K562 (cell line): ENCODE measurements at regions not wholly inside any gene's neighbourhood (a gene's known extent, or its start where the extent isn't known, plus 50 kb on each side); places are given as distances from the start of the nearest gene placed in this dataset.

Experiments used
- ATAC-seq: fragments of 200-7000 bp; cut with Tn5 transposase; 3 replicates; pipeline ENCODE4 v1.9.1; 2020; ENCODE audit warnings: moderate library complexity
- BruUV-seq: library from RNA; stranded (reverse); fragments of 400-500 nt; replicated peaks from 2 replicates; lab custom pipeline; 2021; lab: Mats Ljungman, UMichigan
- CTCF ChIA-PET: fragments of 300-600 bp; formaldehyde crosslinking; extraction: SDS; loops from one replicate; lab custom pipeline; 2021; ENCODE audit warnings: low intra/inter-chr PET ratio; lab: Yijun Ruan, JAX
- POLR2A ChIA-PET: fragments of 300-600, 350-650 bp; sonication (Branson Sonifier 250); formaldehyde crosslinking; extraction: SDS; loops from one replicate; lab custom pipeline; 2021; ENCODE audit warnings: antibody characterized with exemption, inconsistent platforms; lab: Yijun Ruan, JAX
- DNase-seq, 4 experiments: peaks; one replicate each; pipeline versions ENCODE4 v3.0.0 to v3.0.0-alpha.2; 2011 to 2018; ENCODE audit warnings: low spot score in 3 of 4, mixed read lengths in 3 of 4; ENCODE audit errors: extremely low read depth in 1 of 4
- FAIRE-seq: peaks from 2 replicates; lab custom pipeline; 2011; peaks lifted over from hg19 to GRCh38; lab: Jason Lieb, UNC
- H2AFZ ChIP-seq: 2 replicates; pipeline ENCODE4 v1.6.0; 2011; ENCODE audit warnings: low read depth, low read length, control low read depth, inconsistent platforms
- H3K27ac ChIP-seq: fragments of 200-600 bp; 3 replicates; pipeline ENCODE4 v1.8.0; 2011; ENCODE audit warnings: low read depth, mild to moderate bottlenecking, control low read depth, inconsistent platforms, low read length, moderate library complexity, mixed read lengths; ENCODE audit errors: extremely low read depth
- H3K27me3 ChIP-seq, 2 experiments: fragments of 300-600 bp in 1 of 2; 2 replicates in 1 of 2; 3 replicates in 1 of 2; pipeline versions ENCODE4 v1.6.0 to v1.8.0; 2011; ENCODE audit warnings: inconsistent platforms in 2 of 2, low read length in 2 of 2, mild to moderate bottlenecking in 1 of 2, mixed read lengths in 1 of 2, moderate library complexity in 1 of 2; ENCODE audit not compliant: control insufficient read depth in 2 of 2, insufficient read depth in 2 of 2
- H3K36me3 ChIP-seq: fragments of 300-600 bp; 3 replicates; pipeline ENCODE4 v1.8.0; 2011; ENCODE audit warnings: mild to moderate bottlenecking, low read length, inconsistent platforms; ENCODE audit not compliant: control insufficient read depth, insufficient read depth
- H3K4me1 ChIP-seq, 2 experiments: fragments of 200-600 bp in 1 of 2; replicated peaks in 1 of 2; 2 replicates in 1 of 2; 3 replicates in 1 of 2; pipeline versions ENCODE4 v1.5.1 to v1.8.0; 2011; ENCODE audit warnings: inconsistent platforms in 2 of 2, low read length in 2 of 2, mild to moderate bottlenecking in 1 of 2, mixed read lengths in 1 of 2, moderate library complexity in 1 of 2; ENCODE audit not compliant: control insufficient read depth in 2 of 2, insufficient read depth in 2 of 2
- H3K4me2 ChIP-seq: 2 replicates; pipeline ENCODE4 v1.6.1; 2011; ENCODE audit warnings: low read length, control low read depth, inconsistent platforms, mixed read lengths; ENCODE audit not compliant: insufficient read depth
- H3K4me3 ChIP-seq: fragments of 200-600 bp; sonication (generic), shearing (Covaris generic); 2 replicates; pipeline ENCODE4 v1.5.1; 2016; ENCODE audit warnings: control low read depth, inconsistent platforms
- H3K79me2 ChIP-seq: fragments of 200-600 bp; 3 replicates; pipeline ENCODE4 v1.8.0; 2011; ENCODE audit warnings: low read length, inconsistent platforms; ENCODE audit not compliant: control insufficient read depth, insufficient read depth
- H3K9ac ChIP-seq, 2 experiments: 2 replicates each; pipeline versions ENCODE4 v1.6.0 to v1.6.1; 2011; ENCODE audit warnings: low read depth in 2 of 2, low read length in 2 of 2, control low read depth in 1 of 2, inconsistent platforms in 1 of 2, mild to moderate bottlenecking in 1 of 2, mixed read lengths in 1 of 2; ENCODE audit not compliant: insufficient read depth in 1 of 2
- H3K9me1 ChIP-seq: one replicate; pipeline ENCODE4 v1.6.0; 2011; ENCODE audit warnings: inconsistent platforms, mild to moderate bottlenecking, low read length, moderate library complexity; ENCODE audit not compliant: control insufficient read depth, insufficient read depth
- H3K9me3 ChIP-seq: replicated peaks from 2 replicates; pipeline ENCODE4 v1.5.1; 2011; ENCODE audit warnings: low read depth, low read length, inconsistent platforms; ENCODE audit not compliant: control insufficient read depth, insufficient read depth
- H4K20me1 ChIP-seq: replicated peaks from 2 replicates; pipeline ENCODE4 v1.6.1; 2011; ENCODE audit warnings: low read length, inconsistent platforms, mixed read lengths; ENCODE audit not compliant: control insufficient read depth, insufficient read depth
- CHCHD3 ChIP-seq: fragments of 250-450 bp; sonication (Bioruptor Pico); IDR thresholded peaks from 2 replicates; pipeline ENCODE4 v2.1.2; 2022; ENCODE audit warnings: mild to moderate bottlenecking
- CREB5 ChIP-seq: fragments of 250-450 bp; sonication (Bioruptor Pico); IDR thresholded peaks from 2 replicates; pipeline ENCODE4 v1.5.0; 2020; ENCODE audit warnings: mild to moderate bottlenecking
- ETV1 ChIP-seq: fragments of 450-650 bp; conservative IDR thresholded peaks from 2 replicates; pipeline ENCODE4 v1.6.1; 2016; ENCODE audit warnings: missing genetic modification characterization, control low read depth, low read depth, missing compliant biosample characterization
- FOXJ2 ChIP-seq: fragments of 200-800 bp; sonication (Bioruptor generic); IDR thresholded peaks from 2 replicates; pipeline ENCODE4 v1.6.1; 2016; ENCODE audit warnings: missing genetic modification characterization, missing compliant biosample characterization
- GTF2E2 ChIP-seq: fragments of 200-800 bp; sonication (Bioruptor generic); IDR thresholded peaks from 2 replicates; pipeline ENCODE4 v1.6.1; 2016; ENCODE audit warnings: missing genetic modification characterization, missing compliant biosample characterization
- MITF ChIP-seq: IDR thresholded peaks from 2 replicates; pipeline ENCODE4 v1.6.1; 2014; ENCODE audit warnings: antibody characterized with exemption
- MTA3 ChIP-seq: fragments of 450-650 bp; formaldehyde crosslinking; IDR thresholded peaks from 2 replicates; pipeline ENCODE4 v1.6.1; 2017; ENCODE audit warnings: mild to moderate bottlenecking, borderline replicate concordance
- NEUROD1 ChIP-seq: fragments of 150-350 bp; IDR thresholded peaks from 2 replicates; pipeline ENCODE4 v1.6.1; 2014; ENCODE audit warnings: borderline replicate concordance, low read length, low read depth; ENCODE audit not compliant: partially characterized antibody
- NFE2 ChIP-seq: IDR thresholded peaks from 2 replicates; pipeline ENCODE4 v1.6.1; 2014; ENCODE audit warnings: antibody characterized with exemption, low read depth
- POLR2H ChIP-seq: IDR thresholded peaks from 2 replicates; pipeline ENCODE4 v1.6.1; 2016; ENCODE audit warnings: missing genetic modification characterization, low read depth, mild to moderate bottlenecking, control low read depth, missing compliant biosample characterization, moderate library complexity
- SMAD3 ChIP-seq: fragments of 450-650 bp; formaldehyde crosslinking; conservative IDR thresholded peaks from 2 replicates; pipeline ENCODE4 v1.4.0; 2020; ENCODE audit warnings: mild to moderate bottlenecking
- TBP ChIP-seq: optimal IDR thresholded peaks from 2 replicates; pipeline ENCODE3; 2011; ENCODE audit warnings: low read depth, low read length, improper control_type of control experiment
- TEAD4 ChIP-seq, 2 experiments: sonication (generic) in 1 of 2; formaldehyde crosslinking in 1 of 2; IDR thresholded peaks; 2 replicates each; pipeline versions ENCODE4 v1.6.1 to v1.8.0; 2012 to 2022; ENCODE audit warnings: borderline replicate concordance in 1 of 2, inconsistent platforms in 1 of 2, low read length in 1 of 2, mild to moderate bottlenecking in 1 of 2, missing genetic modification reagents in 1 of 2
- TFE3 ChIP-seq: fragments of 450-650 bp; formaldehyde crosslinking; IDR thresholded peaks from 2 replicates; pipeline ENCODE4 v1.4.0; 2020; ENCODE audit warnings: mild to moderate bottlenecking, mixed read lengths
- ZEB2 ChIP-seq: fragments of 450-650 bp; IDR thresholded peaks from 2 replicates; pipeline ENCODE4 v1.6.1; 2016
- ZNF277 ChIP-seq: fragments of 250-450 bp; sonication (Bioruptor Pico); IDR thresholded peaks from 2 replicates; pipeline ENCODE4 v1.8.0; 2022; ENCODE audit warnings: inconsistent platforms, mild to moderate bottlenecking, moderate library complexity, borderline replicate concordance
- ZNF79 ChIP-seq: fragments of 250-450 bp; sonication (Bioruptor Pico); IDR thresholded peaks from 2 replicates; pipeline ENCODE4 v1.4.0; 2020; ENCODE audit warnings: low read depth, mild to moderate bottlenecking, moderate library complexity
- WGBS: fragments of 100-300 bp; shearing (Covaris generic); methylation state at CpG from one replicate; pipeline ENCODE4 v1.1.6; 2016; ENCODE audit warnings: low coverage, mixed read lengths; ENCODE audit not compliant: insufficient coverage; ENCODE audit errors: missing lambda C conversion rate; 5-methylcytosine and 5-hydroxymethylcytosine counted together
- in situ Hi-C: fragments of 300-500 bp; cut with MboI; formaldehyde crosslinking; loops from 4 replicates; pipeline ENCODE4 v1.15.0; 2018; ENCODE audit warnings: inconsistent platforms, mixed read lengths
- intact Hi-C: fragments of 100-400 bp; cut with micrococcal nuclease; formaldehyde crosslinking; loops from 2 replicates; pipeline ENCODE4 v1.14.2; 2022

- Histone ChIP-seq H3K4me3 (no peak overlapping the region), H3K36me3 (no peaks in the 10 kb centered on the region), H3K9ac (peak overlapping the region in 1 of 2 experiments; percentile 22; a peak in 1 of 4 replicates), H3K4me1 (peaks cover 0 to 26% of the 10 kb centered on the region in 2 experiments; a peak in 3 of 5 replicates), H3K27me3 (no peaks in the 10 kb centered on the region), H3K4me2 (peak overlapping the region; percentile 20; the same call in 1 of the 2 replicates), H3K27ac (peak overlapping the region; percentile 64), H2AFZ (peak overlapping the region; percentile 59), H3K79me2 (no peaks in the 10 kb centered on the region), H3K9me3 (peaks cover 14% of the 10 kb centered on the region; the same call in 1 of the 2 replicates), H3K9me1 (no peaks in the 10 kb centered on the region), H4K20me1 (no peaks in the 10 kb centered on the region)
- ChIA-PET CTCF (no interaction called here), POLR2A (interaction anchor here (1.0 to 1.6 kb wide), 2 partner anchors 12 to 17 kb away, joined by 3 to 4 read pairs; no protein-coding TSS in a partner anchor)
- in situ Hi-C loops (no loop called here), intact Hi-C loops (loop anchor here (5.0 kb wide), 1 partner anchor 59 kb away; no protein-coding TSS in a partner anchor)
- FAIRE-seq (peak; percentile 81), DNase-seq (peak in 2 of 4 experiments; percentile 60 to 85), ATAC-seq (peak; percentile 89)
- BruUV-seq: no TSS peak
- WGBS: 6% methylated on average over 2 of the region's 2 CpGs
- no peak for TF ChIP-seq ZNF79
- TF ChIP-seq FOXJ2 (tag): no peak
- peak; percentile 50 for TF ChIP-seq NEUROD1
- no peak for TF ChIP-seq CHCHD3 (CRISPR knock-in tag)
- TF ChIP-seq GTF2E2 (tag): peak; percentile 93
- TF ChIP-seq ETV1 (tag): peak; percentile 97
- TF ChIP-seq POLR2H: peak; percentile 76
- peak; percentile 95 for TF ChIP-seq NFE2
- TF ChIP-seq TEAD4 (IDR thresholded peaks at IDR 0.05; ENCODE audit: low read length): peak; percentile 86
- no peak for TF ChIP-seq TEAD4 (CRISPR knock-in tag; IDR thresholded peaks at IDR 0.05; ENCODE audit: borderline replicate concordance)
- no peak for TF ChIP-seq ZNF277 (CRISPR knock-in tag)
- 0 out of 2 replicates have a peak, but pooled peaks have one; percentile 12 for TF ChIP-seq SMAD3 (CRISPR knock-in tag)
- peak; percentile 59; the same call in 1 of the 2 replicates for TF ChIP-seq MITF
- peak; percentile 88 for TF ChIP-seq MTA3
- TF ChIP-seq TBP: no peak
- TF ChIP-seq TFE3: no peak
- TF ChIP-seq CREB5 (CRISPR knock-in tag): 0 out of 2 replicates have a peak, but pooled peaks have one; percentile 35
- TF ChIP-seq ZEB2: peak; percentile 48; the same call in 1 of the 2 replicates
These were observed 62.0 kb upstream of the NAMPT start for GRCh38 chr7:106346678-106347217.
